DOHH2 (cell line): ENCODE measurements at regions not wholly inside any gene's neighbourhood (a gene's known extent, or its start where the extent isn't known, plus 50 kb on each side); places are given as distances from the start of the nearest gene placed in this dataset.

Experiments
- H3F3A ChIP-seq: fragments of 200-600 bp; sonication (generic), shearing (Covaris generic); 2 replicates; pipeline ENCODE4 v1.6.0; 2016; ENCODE audit warnings: antibody characterized with exemption, mild to moderate bottlenecking; ENCODE audit not compliant: control insufficient read depth, insufficient read depth
- H3K27ac ChIP-seq: fragments of 200-600 bp; sonication (generic); 2 replicates; pipeline ENCODE4 v1.5.1; 2014; ENCODE audit warnings: low read depth, mild to moderate bottlenecking, low read length, moderate library complexity
- H3K27me3 ChIP-seq: fragments of 200-600 bp; sonication (generic); 2 replicates; pipeline ENCODE4 v1.6.1; 2014; ENCODE audit warnings: mild to moderate bottlenecking, low read length, mixed read lengths; ENCODE audit not compliant: control insufficient read depth
- H3K36me3 ChIP-seq: fragments of 200-600 bp; sonication (generic); 2 replicates; pipeline ENCODE4 v1.6.1; 2014; ENCODE audit warnings: mild to moderate bottlenecking, low read length, moderate library complexity, mixed read lengths; ENCODE audit not compliant: control insufficient read depth
- H3K4me1 ChIP-seq: fragments of 200-600 bp; sonication (generic); 2 replicates; pipeline ENCODE4 v1.6.1; 2014; ENCODE audit warnings: mild to moderate bottlenecking, low read length, mixed read lengths; ENCODE audit not compliant: control insufficient read depth
- H3K4me2 ChIP-seq: fragments of 200-600 bp; sonication (generic); 2 replicates; pipeline ENCODE4 v1.6.0; 2014; ENCODE audit warnings: mild to moderate bottlenecking, low read length, moderate library complexity
- H3K4me3 ChIP-seq: fragments of 200-600 bp; sonication (generic); 2 replicates; pipeline ENCODE4 v1.5.1; 2014; ENCODE audit warnings: mild to moderate bottlenecking, low read length, mixed read lengths
- H3K79me2 ChIP-seq: fragments of 200-600 bp; sonication (generic); 2 replicates; pipeline ENCODE4 v1.6.1; 2014; ENCODE audit warnings: mild to moderate bottlenecking, low read length, mixed read lengths; ENCODE audit not compliant: control insufficient read depth
- H3K9me2 ChIP-seq: fragments of 200-600 bp; sonication (generic); replicated peaks from 2 replicates; pipeline ENCODE4 v1.6.1; 2014; ENCODE audit warnings: mild to moderate bottlenecking, low read length, mixed read lengths; ENCODE audit not compliant: control insufficient read depth
- H3K9me3 ChIP-seq: fragments of 200-600 bp; sonication (generic); 2 replicates; pipeline ENCODE4 v1.6.1; 2014; ENCODE audit warnings: antibody characterized with exemption, low read length, mixed read lengths; ENCODE audit not compliant: control insufficient read depth, insufficient read depth
- H4K20me1 ChIP-seq: fragments of 200-600 bp; sonication (generic); 2 replicates; pipeline ENCODE4 v1.6.0; 2014; ENCODE audit warnings: low read depth, mild to moderate bottlenecking, antibody characterized with exemption, low read length, moderate library complexity; ENCODE audit not compliant: control insufficient read depth, insufficient read depth
- EZH2phosphoT487 ChIP-seq: fragments of 200-600 bp; sonication (generic); IDR thresholded peaks from 2 replicates; pipeline ENCODE4 v1.6.1; 2017; ENCODE audit warnings: borderline replicate concordance, mild to moderate bottlenecking, antibody characterized with exemption, low read length, moderate library complexity, mixed read lengths
- TF ChIP-seq, protein P1 (sequence below): fragments of 200-600 bp; sonication (generic); IDR thresholded peaks from one replicate; pipeline ENCODE4 v1.5.1; 2014; ENCODE audit warnings: antibody characterized with exemption, mild to moderate bottlenecking, low read depth, low read length; ENCODE audit not compliant: poor library complexity, severe bottlenecking

- H3K27me3 ChIP-seq: peaks cover 3% of the 10 kb centered on the region; the same call in 1 of the 2 replicates
- H3K4me2 ChIP-seq: no peak overlapping the region
- H3K4me3 ChIP-seq: no peak overlapping the region
- H3K9me2 ChIP-seq: no peaks in the 10 kb centered on the region
- TF ChIP-seq, protein P1, sequence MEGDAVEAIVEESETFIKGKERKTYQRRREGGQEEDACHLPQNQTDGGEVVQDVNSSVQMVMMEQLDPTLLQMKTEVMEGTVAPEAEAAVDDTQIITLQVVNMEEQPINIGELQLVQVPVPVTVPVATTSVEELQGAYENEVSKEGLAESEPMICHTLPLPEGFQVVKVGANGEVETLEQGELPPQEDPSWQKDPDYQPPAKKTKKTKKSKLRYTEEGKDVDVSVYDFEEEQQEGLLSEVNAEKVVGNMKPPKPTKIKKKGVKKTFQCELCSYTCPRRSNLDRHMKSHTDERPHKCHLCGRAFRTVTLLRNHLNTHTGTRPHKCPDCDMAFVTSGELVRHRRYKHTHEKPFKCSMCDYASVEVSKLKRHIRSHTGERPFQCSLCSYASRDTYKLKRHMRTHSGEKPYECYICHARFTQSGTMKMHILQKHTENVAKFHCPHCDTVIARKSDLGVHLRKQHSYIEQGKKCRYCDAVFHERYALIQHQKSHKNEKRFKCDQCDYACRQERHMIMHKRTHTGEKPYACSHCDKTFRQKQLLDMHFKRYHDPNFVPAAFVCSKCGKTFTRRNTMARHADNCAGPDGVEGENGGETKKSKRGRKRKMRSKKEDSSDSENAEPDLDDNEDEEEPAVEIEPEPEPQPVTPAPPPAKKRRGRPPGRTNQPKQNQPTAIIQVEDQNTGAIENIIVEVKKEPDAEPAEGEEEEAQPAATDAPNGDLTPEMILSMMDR: no peak
- TF ChIP-seq EZH2phosphoT487: no peak
- H3K9me3 ChIP-seq: no peaks in the 10 kb centered on the region
- no peaks in the 10 kb centered on the region for H3K79me2 ChIP-seq
- H3K4me1 ChIP-seq: no peaks in the 10 kb centered on the region
- H3F3A ChIP-seq: no peaks in the 10 kb centered on the region
- H3K27ac ChIP-seq: no peak overlapping the region
- no peaks in the 10 kb centered on the region for H4K20me1 ChIP-seq
- H3K36me3 ChIP-seq: no peaks in the 10 kb centered on the region
Observed at GRCh38 chr11:45489281-45489905, 176.0 kb downstream of the CHST1 start.

DNA sequence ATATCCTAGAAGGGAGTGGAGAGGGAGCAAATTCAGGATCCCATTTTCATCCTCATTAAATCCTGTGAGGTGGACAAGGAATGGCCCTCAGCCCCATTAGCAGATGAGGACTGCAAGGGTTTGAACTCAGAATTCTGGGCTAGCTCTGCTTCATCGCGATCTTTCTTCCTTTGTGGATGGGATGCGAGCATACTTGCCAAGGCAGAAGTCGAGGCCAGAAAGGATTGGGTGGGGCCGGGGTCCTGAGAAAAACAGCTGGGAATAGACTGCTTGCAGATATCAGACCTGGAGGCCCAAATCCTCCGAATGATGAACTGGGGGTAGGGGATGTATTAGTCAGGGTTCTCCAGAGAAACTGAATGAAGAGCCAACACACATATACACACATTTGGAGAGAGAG lies 179.0 kb downstream of the CHST1 start:
- Histone ChIP-seq H3K79me2 (no peaks in the 10 kb centered on the region), H3K9me2 (no peaks in the 10 kb centered on the region), H3K4me2 (no peak overlapping the region), H3F3A (no peaks in the 10 kb centered on the region), H3K9me3 (no peaks in the 10 kb centered on the region), H4K20me1 (no peaks in the 10 kb centered on the region), H3K36me3 (no peaks in the 10 kb centered on the region), H3K4me1 (no peaks in the 10 kb centered on the region), H3K27ac (no peak overlapping the region), H3K27me3 (peaks cover 3% of the 10 kb centered on the region; the same call in 1 of the 2 replicates), H3K4me3 (no peak overlapping the region)
- no peak for TF ChIP-seq EZH2phosphoT487
- TF ChIP-seq, protein P1: no peak

GRCh38 chr11:45485070-45485707 lies 180.2 kb downstream of the CHST1 start:
- Histone ChIP-seq H3K79me2 (no peaks in the 10 kb centered on the region), H3K27me3 (no peaks in the 10 kb centered on the region), H3F3A (no peaks in the 10 kb centered on the region), H3K4me2 (no peak overlapping the region), H3K9me3 (no peaks in the 10 kb centered on the region), H4K20me1 (no peaks in the 10 kb centered on the region), H3K36me3 (no peaks in the 10 kb centered on the region), H3K4me3 (no peak overlapping the region), H3K27ac (no peak overlapping the region), H3K4me1 (no peaks in the 10 kb centered on the region), H3K9me2 (no peaks in the 10 kb centered on the region)
- TF ChIP-seq, protein P1: no peak
- no peak for TF ChIP-seq EZH2phosphoT487
